Stimulated activated CD4-positive, alpha-beta T cell treated with anti-CD3 and anti-CD28 coated beads, Interleukin-4, amount 100 ng/mL, for 1 hour (primary cell): ENCODE measurements at regions not wholly inside any gene's neighbourhood (a gene's known extent, or its start where the extent isn't known, plus 50 kb on each side); places are given as distances from the start of the nearest gene placed in this dataset.
"Not testable (repeated sequence)": the region's sequence is repeated elsewhere in the genome, so short reads cannot be mapped to it uniquely, and the experiment has no call there.

Experiments
- DNase-seq: peaks from one replicate; pipeline ENCODE4 v3.0.0-alpha.2; 2020

- no peak for DNase-seq
Observed at GRCh38 chr12:102653406-102653805, 173.0 kb upstream of the IGF1 start.

GRCh38 chr12:102652645-102653313 lies 172.4 kb upstream of the IGF1 start:
- no peak for DNase-seq

GRCh38 chr12:102645968-102646367 lies 165.6 kb upstream of the IGF1 start:
- no peak for DNase-seq

GRCh38 chr12:102643879-102644575 lies 163.7 kb upstream of the IGF1 start:
- DNase-seq, result no peak

GRCh38 chr12:102642199-102642598 lies 161.8 kb upstream of the IGF1 start:
- DNase-seq, result no peak

GRCh38 chr12:102640658-102641057 lies 160.3 kb upstream of the IGF1 start:
- DNase-seq, result not testable (repeated sequence)

GRCh38 chr12:102638777-102639176 lies 158.4 kb upstream of the IGF1 start:
- no peak for DNase-seq

- no peak for DNase-seq
Observed at GRCh38 chr12:102633981-102634605, 153.7 kb upstream of the IGF1 start.

GRCh38 chr12:102631274-102631673 lies 150.9 kb upstream of the IGF1 start:
- no peak for DNase-seq

GRCh38 chr12:102629262-102629888 lies 149.0 kb upstream of the IGF1 start:
- DNase-seq, result no peak

- no peak for DNase-seq
Observed at GRCh38 chr12:102625819-102626218, 145.5 kb upstream of the IGF1 start.

GRCh38 chr12:102622618-102623017 lies 142.3 kb upstream of the IGF1 start:
- no peak for DNase-seq

- no peak for DNase-seq
Observed at GRCh38 chr12:102618197-102618877, 138.0 kb upstream of the IGF1 start.

- DNase-seq, result no peak
Observed at GRCh38 chr12:102616692-102617091, 136.3 kb upstream of the IGF1 start.

GRCh38 chr12:102611995-102612394 lies 131.6 kb upstream of the IGF1 start:
- DNase-seq, result no peak

- no peak for DNase-seq
Observed at GRCh38 chr12:102609996-102610395, 129.6 kb upstream of the IGF1 start.

- DNase-seq, result no peak
Observed at GRCh38 chr12:102603021-102603420, 122.7 kb upstream of the IGF1 start.

- DNase-seq, result no peak
Observed at GRCh38 chr12:102602521-102602920, 122.2 kb upstream of the IGF1 start.

- no peak for DNase-seq
Observed at GRCh38 chr12:102601621-102602020, 121.3 kb upstream of the IGF1 start.

- no peak for DNase-seq
Observed at GRCh38 chr12:102596687-102597086, 116.3 kb upstream of the IGF1 start.

- no peak for DNase-seq
Observed at GRCh38 chr12:102596031-102596430, 115.7 kb upstream of the IGF1 start.

- no peak for DNase-seq
Observed at GRCh38 chr12:102595315-102595714, 115.0 kb upstream of the IGF1 start.

- DNase-seq, result no peak
Observed at GRCh38 chr12:102593134-102593533, 112.8 kb upstream of the IGF1 start.
